ENCODE measurements at regions not wholly inside any gene's neighbourhood (a gene's known extent, or its start where the extent isn't known, plus 50 kb on each side); places are given as distances from the start of the nearest gene placed in this dataset.

DNA sequence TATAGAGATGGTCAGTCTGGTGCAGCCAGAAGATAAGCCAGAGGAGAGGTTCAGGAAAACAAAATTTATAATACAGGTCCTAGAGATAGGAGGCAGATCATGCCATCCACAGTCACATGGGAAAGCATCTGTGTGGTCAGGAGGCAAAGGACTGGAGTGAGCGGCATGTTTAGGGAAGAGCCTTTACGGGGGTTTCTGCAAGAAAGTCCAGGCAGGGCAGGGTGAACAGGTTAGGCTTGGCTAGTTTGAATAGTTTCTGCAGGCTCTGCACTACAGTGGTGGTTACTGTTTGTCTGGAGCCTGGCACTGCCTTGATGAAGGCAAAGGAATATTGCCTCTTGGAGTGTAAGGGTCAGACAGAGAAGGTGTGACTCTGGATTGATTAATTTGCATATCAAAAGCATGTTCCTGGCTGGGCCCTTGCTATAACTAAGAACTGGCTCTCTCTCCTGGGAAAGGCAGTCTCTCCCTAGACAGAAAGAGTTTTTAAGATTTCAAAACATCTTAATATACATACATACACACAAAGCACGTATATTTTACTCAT, 1034.7 kb upstream of the CHAC2 start:
- H3K9ac ChIP-seq: no peak overlapping the region
- no peak overlapping the region for H3K4me3 ChIP-seq
- H3K36me3 ChIP-seq: no peaks in the 10 kb centered on the region
- peaks cover 0 to 6% (median 4%) of the 10 kb centered on the region in 11 experiments; a peak in 8 of 22 replicates for H3K9me3 ChIP-seq (replicated peaks in 1 of 11)
- TF ChIP-seq Cebpa-rat (IDR thresholded peaks at IDR 0.05): no peak
- no peaks in the 10 kb centered on the region for H3K27me3 ChIP-seq
- no peak overlapping the region for H3K4me2 ChIP-seq
- H3K27ac ChIP-seq: no peak overlapping the region
- no peaks in the 10 kb centered on the region for H3K4me1 ChIP-seq
- H4K20me1 ChIP-seq: no peaks in the 10 kb centered on the region

- TF ChIP-seq Cebpa-rat (IDR thresholded peaks at IDR 0.05): no peak
- no peak overlapping the region for H3K9ac ChIP-seq
Observed at GRCh38 chr2:52724585-52724984, 1043.0 kb upstream of the CHAC2 start.

GRCh38 chr2:52717836-52718235, 1049.8 kb upstream of the CHAC2 start:
- H3K9me3 ChIP-seq (replicated peaks in 1 of 11): no peaks in the 10 kb centered on the region
- no peaks in the 10 kb centered on the region for H3K36me3 ChIP-seq
- no peak overlapping the region for H3K9ac ChIP-seq
- H3K27me3 ChIP-seq: no peaks in the 10 kb centered on the region
- no peak overlapping the region for H3K4me2 ChIP-seq
- no peaks in the 10 kb centered on the region for H4K20me1 ChIP-seq
- no peaks in the 10 kb centered on the region for H3K4me1 ChIP-seq
- TF ChIP-seq Cebpa-rat (IDR thresholded peaks at IDR 0.05): no peak
- no peak overlapping the region for H3K4me3 ChIP-seq
- no peak overlapping the region for H3K27ac ChIP-seq

More at GRCh38 chr2:52724585-52724984, 1043.0 kb upstream of the CHAC2 start:
- H4K20me1 ChIP-seq: no peaks in the 10 kb centered on the region
- no peaks in the 10 kb centered on the region for H3K36me3 ChIP-seq
- peaks cover 0 to 10% (median 5%) of the 10 kb centered on the region in 11 experiments; a peak in 8 of 22 replicates for H3K9me3 ChIP-seq (replicated peaks in 1 of 11)
- H3K4me2 ChIP-seq: no peak overlapping the region
- H3K4me1 ChIP-seq: no peaks in the 10 kb centered on the region
- H3K4me3 ChIP-seq: no peak overlapping the region
- H3K27ac ChIP-seq: no peak overlapping the region
- H3K27me3 ChIP-seq: no peaks in the 10 kb centered on the region

DNA sequence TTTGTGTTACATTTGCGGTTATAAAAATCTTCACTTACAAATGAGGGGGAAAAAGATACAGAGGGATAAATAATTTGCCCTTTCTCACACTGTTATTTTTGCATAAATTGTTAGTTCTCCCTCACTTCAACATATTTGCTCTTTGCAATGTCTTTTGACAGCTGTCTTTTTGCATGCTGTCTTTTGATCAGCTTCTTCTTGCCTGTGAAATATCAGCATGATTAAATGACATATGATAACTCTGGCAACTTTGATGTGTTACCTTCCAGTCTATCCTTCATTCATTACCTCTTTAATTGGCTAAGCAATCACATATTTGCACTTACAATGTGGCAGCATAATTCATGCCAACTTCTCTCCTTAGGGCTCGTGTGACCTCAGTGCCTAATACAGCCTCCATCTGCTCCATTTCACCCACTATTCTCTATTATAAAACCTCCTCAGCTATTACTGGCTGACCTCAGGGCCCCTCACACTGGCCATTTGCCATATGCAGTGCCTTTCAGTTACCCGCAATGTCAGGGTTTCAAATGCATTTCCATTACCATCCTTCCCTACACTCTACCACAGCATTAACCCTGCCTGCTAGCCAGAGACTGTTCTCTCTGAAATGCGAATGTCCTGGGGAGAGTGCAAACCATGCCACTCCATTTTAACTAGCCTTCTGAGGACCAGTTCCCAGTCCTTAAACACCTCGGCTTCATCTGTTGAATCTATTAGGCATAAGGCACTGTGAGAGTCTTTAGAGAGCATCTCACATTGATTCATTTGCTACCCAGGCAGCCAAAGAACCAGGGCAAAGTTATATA, 1056.6 kb upstream of the CHAC2 start:
- TF ChIP-seq Cebpa-rat (IDR thresholded peaks at IDR 0.05): no peak

GRCh38 chr2:52704251-52704650, 1063.4 kb upstream of the CHAC2 start:
- H3K9ac ChIP-seq: no peak overlapping the region

More for the DNA sequence above, 1056.6 kb upstream of the CHAC2 start:
- H3K4me1 ChIP-seq: no peaks in the 10 kb centered on the region
- no peak overlapping the region for H3K4me2 ChIP-seq
- H3K4me3 ChIP-seq: no peak overlapping the region
- H3K27ac ChIP-seq: no peak overlapping the region
- H3K36me3 ChIP-seq: no peaks in the 10 kb centered on the region
- no peaks in the 10 kb centered on the region for H4K20me1 ChIP-seq
- no peaks in the 10 kb centered on the region for H3K27me3 ChIP-seq
- H3K9me3 ChIP-seq (replicated peaks in 1 of 11): no peaks in the 10 kb centered on the region
- H3K9ac ChIP-seq: no peak overlapping the region

GRCh38 chr2:52703004-52703403, 1064.6 kb upstream of the CHAC2 start:
- no peak overlapping the region for H3K4me2 ChIP-seq
- no peaks in the 10 kb centered on the region for H3K27me3 ChIP-seq
- no peaks in the 10 kb centered on the region for H4K20me1 ChIP-seq
- no peaks in the 10 kb centered on the region for H3K36me3 ChIP-seq
- TF ChIP-seq Cebpa-rat (IDR thresholded peaks at IDR 0.05): no peak
- H3K27ac ChIP-seq: no peak overlapping the region
- no peak overlapping the region for H3K9ac ChIP-seq
- H3K4me1 ChIP-seq: peaks cover 0 to 11% (median 2%) of the 10 kb centered on the region in 10 experiments; a peak in 6 of 20 replicates
- no peaks in the 10 kb centered on the region for H3K9me3 ChIP-seq (replicated peaks in 1 of 11)
- H3K4me3 ChIP-seq: no peak overlapping the region

More at GRCh38 chr2:52704251-52704650, 1063.4 kb upstream of the CHAC2 start:
- Histone ChIP-seq H3K4me3 (no peak overlapping the region), H4K20me1 (no peaks in the 10 kb centered on the region), H3K9me3 (replicated peaks in 1 of 11) (no peaks in the 10 kb centered on the region), H3K27ac (no peak overlapping the region), H3K4me2 (no peak overlapping the region), H3K36me3 (no peaks in the 10 kb centered on the region), H3K27me3 (no peaks in the 10 kb centered on the region), H3K4me1 (no peaks in the 10 kb centered on the region; a peak in 1 of 20 replicates)
- no peak for TF ChIP-seq Cebpa-rat (IDR thresholded peaks at IDR 0.05)

DNA sequence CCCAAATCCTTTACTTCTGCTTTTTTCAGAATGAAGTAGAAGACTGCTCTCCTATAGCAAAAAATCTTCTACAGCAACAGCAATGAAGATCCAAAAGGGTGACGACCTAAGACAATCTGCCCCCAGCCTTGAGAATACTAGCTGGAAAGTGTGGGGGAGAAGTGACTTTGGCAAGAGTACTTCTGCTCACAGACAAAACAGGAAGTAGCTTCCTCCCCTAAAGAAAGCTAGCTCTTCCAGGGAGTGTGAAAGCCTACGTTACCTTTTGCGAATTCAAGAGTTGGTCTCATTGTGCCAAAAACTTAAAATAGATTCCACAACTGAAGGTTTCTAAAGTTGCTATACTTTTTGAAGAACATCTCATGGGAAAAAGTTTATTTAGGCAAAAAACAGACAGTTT, 1069.2 kb upstream of the CHAC2 start:
- no peak for TF ChIP-seq Cebpa-rat (IDR thresholded peaks at IDR 0.05)
- Histone ChIP-seq H3K9me3 (replicated peaks in 1 of 11) (no peaks in the 10 kb centered on the region), H3K4me1 (peaks cover 0 to 28% (median 2%) of the 10 kb centered on the region in 10 experiments; a peak in 6 of 20 replicates), H3K27ac (no peak overlapping the region), H3K9ac (no peak overlapping the region), H3K36me3 (no peaks in the 10 kb centered on the region), H3K4me3 (no peak overlapping the region), H4K20me1 (no peaks in the 10 kb centered on the region), H3K4me2 (peak overlapping the region in 4 of 11 experiments; percentile 4 to 64 (median 47); a peak in 5 of 22 replicates), H3K27me3 (no peaks in the 10 kb centered on the region)

GRCh38 chr2:52697690-52698089, 1069.9 kb upstream of the CHAC2 start:
- no peaks in the 10 kb centered on the region for H4K20me1 ChIP-seq
- no peaks in the 10 kb centered on the region for H3K27me3 ChIP-seq
- peak overlapping the region in 3 of 11 experiments; percentile 30 to 64 (median 64); a peak in 4 of 22 replicates for H3K4me2 ChIP-seq
- no peak overlapping the region for H3K9ac ChIP-seq
- no peak overlapping the region for H3K27ac ChIP-seq
- H3K36me3 ChIP-seq: no peaks in the 10 kb centered on the region
- H3K4me1 ChIP-seq: peaks cover 0 to 28% (median 2%) of the 10 kb centered on the region in 10 experiments; a peak in 6 of 20 replicates
- H3K4me3 ChIP-seq: no peak overlapping the region
- TF ChIP-seq Cebpa-rat (IDR thresholded peaks at IDR 0.05): no peak
- H3K9me3 ChIP-seq (replicated peaks in 1 of 11): no peaks in the 10 kb centered on the region

GRCh38 chr2:52695731-52696130, 1071.9 kb upstream of the CHAC2 start:
- Histone ChIP-seq H3K9ac (no peak overlapping the region), H3K27me3 (no peaks in the 10 kb centered on the region), H4K20me1 (no peaks in the 10 kb centered on the region), H3K27ac (no peak overlapping the region), H3K36me3 (no peaks in the 10 kb centered on the region), H3K9me3 (replicated peaks in 1 of 11) (no peaks in the 10 kb centered on the region), H3K4me1 (peaks cover 0 to 28% (median 2%) of the 10 kb centered on the region in 10 experiments; a peak in 6 of 20 replicates), H3K4me2 (no peak overlapping the region), H3K4me3 (no peak overlapping the region)
- no peak for TF ChIP-seq Cebpa-rat (IDR thresholded peaks at IDR 0.05)
